ENCODE measurements at regions not wholly inside any gene's neighbourhood (a gene's known extent, or its start where the extent isn't known, plus 50 kb on each side); places are given as distances from the start of the nearest gene placed in this dataset.

DNA sequence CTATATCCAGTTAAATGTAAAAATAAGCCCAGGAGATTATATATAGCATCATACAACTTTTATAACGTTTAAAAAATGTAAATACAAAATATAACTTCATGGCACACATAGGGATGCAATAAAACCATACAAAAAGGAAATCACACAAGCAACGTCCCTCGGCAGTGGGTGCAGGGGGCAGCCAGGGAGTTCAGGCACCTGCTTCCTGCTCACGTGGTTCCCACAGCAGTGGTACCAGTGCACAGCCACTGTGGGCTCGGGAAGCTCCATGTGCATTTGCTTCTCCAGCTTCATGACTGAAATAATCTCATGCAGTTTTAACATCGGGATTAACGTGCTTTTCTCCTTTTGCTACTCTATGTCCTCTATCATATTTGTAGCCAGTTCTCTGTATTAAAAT is 255.5 kb upstream of the CXCL12 start:
- ATAC-seq = no peak
- Histone ChIP-seq H3K27ac (no peak overlapping the region), H3K4me3 (no peak overlapping the region), H3K9me3 (peaks cover 0 to 28% (median 0%) of the 10 kb centered on the region in 11 donors), H3K36me3 (no peaks in the 10 kb centered on the region), H3K27me3 (peaks cover 0 to 3% (median 0%) of the 10 kb centered on the region in 7 donors), H3K4me1 (no peaks in the 10 kb centered on the region)
- intact Hi-C loops (cut with DNase I) = no loop called here
- no peak for TF ChIP-seq CTCF (IDR thresholded peaks at IDR 0.05)
- DNase-seq = no peak
- WGBS, 2 donors = 57 to 60% methylated on average over 7 of the region's 7 CpGs

- ATAC-seq = no peak
- no peak for DNase-seq
- TF ChIP-seq CTCF (IDR thresholded peaks at IDR 0.05) = no peak
- intact Hi-C loops (cut with DNase I) = no loop called here
- H3K36me3 ChIP-seq = no peaks in the 10 kb centered on the region
- no peak overlapping the region for H3K4me3 ChIP-seq
- 83 to 86% methylated on average over 2 of the region's 2 CpGs for WGBS, 2 donors
- H3K9me3 ChIP-seq = peaks cover 0 to 18% (median 0%) of the 10 kb centered on the region in 11 donors
- H3K4me1 ChIP-seq = peaks cover 0 to 7% (median 0%) of the 10 kb centered on the region in 9 donors
- H3K27me3 ChIP-seq = no peaks in the 10 kb centered on the region
- no peak overlapping the region for H3K27ac ChIP-seq
These were observed 262.6 kb upstream of the CXCL12 start for GRCh38 chr10:44647473-44647872.

DNA sequence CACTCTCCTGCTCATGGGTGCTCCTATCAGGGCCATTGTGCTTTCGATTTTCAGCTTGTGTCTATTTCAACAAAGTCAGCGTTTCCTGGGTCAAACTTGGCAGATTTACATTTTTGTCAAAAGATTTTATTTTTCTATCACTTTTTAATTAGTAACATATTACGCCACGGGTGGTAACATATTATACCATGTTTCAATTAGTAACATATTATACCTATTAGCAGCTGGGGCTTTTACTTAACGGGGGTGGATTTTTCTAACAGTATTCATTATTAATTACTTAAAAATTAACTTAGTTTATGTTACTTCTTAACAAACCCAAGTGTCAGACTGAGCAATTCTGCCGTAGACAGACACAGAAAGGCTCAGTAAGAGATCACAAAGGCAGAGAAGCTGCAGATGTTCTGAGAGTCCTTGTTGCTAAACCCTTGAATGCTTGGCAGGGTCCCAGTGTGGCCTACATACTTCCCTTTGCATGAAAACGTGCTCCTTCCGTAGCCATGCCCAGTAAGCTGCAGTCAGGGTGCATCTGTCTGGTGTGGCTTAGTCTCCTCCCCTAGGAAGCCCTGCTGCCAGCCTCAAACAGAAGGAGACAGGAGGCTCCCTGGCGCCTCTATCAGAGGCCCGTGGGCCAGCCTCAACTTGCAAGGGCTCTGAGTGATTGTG is 263.1 kb upstream of the CXCL12 start:
- DNase-seq (no peak), ATAC-seq (peak in 2 of 8 donors; percentile 52 to 64)
- no peaks in the 10 kb centered on the region for H3K27me3 ChIP-seq
- H3K4me3 ChIP-seq = no peak overlapping the region
- no peak for TF ChIP-seq CTCF (IDR thresholded peaks at IDR 0.05)
- H3K9me3 ChIP-seq = peaks cover 0 to 18% (median 0%) of the 10 kb centered on the region in 11 donors
- intact Hi-C loops (cut with DNase I) = no loop called here
- 78 to 86% methylated on average over 10 of the region's 10 CpGs for WGBS, 2 donors
- H3K36me3 ChIP-seq = no peaks in the 10 kb centered on the region
- H3K4me1 ChIP-seq = peaks cover 0 to 7% (median 0%) of the 10 kb centered on the region in 9 donors
- H3K27ac ChIP-seq = no peak overlapping the region

GRCh38 chr10:44650691-44651661 is 260.2 kb upstream of the TMEM72 start:
- 61 to 68% methylated on average over 7 of the region's 7 CpGs for WGBS, 2 donors
- peak in 1 of 2 donors; percentile 19 for DNase-seq
- Histone ChIP-seq H3K36me3 (no peaks in the 10 kb centered on the region), H3K4me3 (no peak overlapping the region), H3K27ac (no peak overlapping the region), H3K9me3 (peaks cover 0 to 18% (median 0%) of the 10 kb centered on the region in 11 donors), H3K4me1 (peaks cover 0 to 7% (median 0%) of the 10 kb centered on the region in 9 donors), H3K27me3 (no peaks in the 10 kb centered on the region)
- intact Hi-C loops (cut with DNase I) = no loop called here
- ATAC-seq = no peak
- no peak for TF ChIP-seq CTCF (IDR thresholded peaks at IDR 0.05)

Measured in heart right ventricle (tissue), 16 donors.